Fibroblast of mammary gland (primary cell): ENCODE measurements at regions not wholly inside any gene's neighbourhood (a gene's known extent, or its start where the extent isn't known, plus 50 kb on each side); places are given as distances from the start of the nearest gene placed in this dataset.
"Not testable (repeated sequence)": the region's sequence is repeated elsewhere in the genome, so short reads cannot be mapped to it uniquely, and the experiment has no call there.

Source experiments
- DNase-seq: peaks from one replicate; pipeline ENCODE4 v3.0.0-alpha.2; 2010; ENCODE audit warnings: low read depth
- H3K4me3 ChIP-seq: 2 replicates; pipeline ENCODE4 v1.5.1; 2011; ENCODE audit warnings: low read depth, mild to moderate bottlenecking, low read length, moderate library complexity; ENCODE audit not compliant: control insufficient read depth
- TF ChIP-seq, protein P1 (sequence below): conservative IDR thresholded peaks from 2 replicates; pipeline ENCODE4 v1.5.1; 2011; ENCODE audit warnings: low read depth, low read length, inconsistent platforms; ENCODE audit not compliant: control insufficient read depth, insufficient read depth

DNA sequence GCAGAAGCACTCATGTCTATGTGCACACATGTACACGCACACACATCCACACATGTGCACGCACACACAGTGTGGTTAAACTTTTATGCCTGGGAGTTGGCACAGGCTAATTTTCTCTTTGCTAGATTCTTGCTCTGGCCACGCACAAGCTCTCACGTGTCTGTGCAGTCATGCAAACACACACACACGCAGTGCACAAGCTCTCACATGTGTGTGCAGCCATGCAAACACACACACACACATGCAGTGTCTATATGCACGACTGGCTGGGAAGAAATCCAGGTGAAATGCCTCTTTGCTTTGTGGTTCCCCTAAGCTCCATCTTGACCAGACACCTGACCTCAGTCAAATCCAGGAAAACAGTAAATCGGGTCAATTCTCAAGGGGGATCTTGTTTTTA lies 138.0 kb downstream of the SHOX start:
- DNase-seq = no peak
- no peak overlapping the region for H3K4me3 ChIP-seq
- TF ChIP-seq, protein P1, sequence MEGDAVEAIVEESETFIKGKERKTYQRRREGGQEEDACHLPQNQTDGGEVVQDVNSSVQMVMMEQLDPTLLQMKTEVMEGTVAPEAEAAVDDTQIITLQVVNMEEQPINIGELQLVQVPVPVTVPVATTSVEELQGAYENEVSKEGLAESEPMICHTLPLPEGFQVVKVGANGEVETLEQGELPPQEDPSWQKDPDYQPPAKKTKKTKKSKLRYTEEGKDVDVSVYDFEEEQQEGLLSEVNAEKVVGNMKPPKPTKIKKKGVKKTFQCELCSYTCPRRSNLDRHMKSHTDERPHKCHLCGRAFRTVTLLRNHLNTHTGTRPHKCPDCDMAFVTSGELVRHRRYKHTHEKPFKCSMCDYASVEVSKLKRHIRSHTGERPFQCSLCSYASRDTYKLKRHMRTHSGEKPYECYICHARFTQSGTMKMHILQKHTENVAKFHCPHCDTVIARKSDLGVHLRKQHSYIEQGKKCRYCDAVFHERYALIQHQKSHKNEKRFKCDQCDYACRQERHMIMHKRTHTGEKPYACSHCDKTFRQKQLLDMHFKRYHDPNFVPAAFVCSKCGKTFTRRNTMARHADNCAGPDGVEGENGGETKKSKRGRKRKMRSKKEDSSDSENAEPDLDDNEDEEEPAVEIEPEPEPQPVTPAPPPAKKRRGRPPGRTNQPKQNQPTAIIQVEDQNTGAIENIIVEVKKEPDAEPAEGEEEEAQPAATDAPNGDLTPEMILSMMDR = no peak

DNA sequence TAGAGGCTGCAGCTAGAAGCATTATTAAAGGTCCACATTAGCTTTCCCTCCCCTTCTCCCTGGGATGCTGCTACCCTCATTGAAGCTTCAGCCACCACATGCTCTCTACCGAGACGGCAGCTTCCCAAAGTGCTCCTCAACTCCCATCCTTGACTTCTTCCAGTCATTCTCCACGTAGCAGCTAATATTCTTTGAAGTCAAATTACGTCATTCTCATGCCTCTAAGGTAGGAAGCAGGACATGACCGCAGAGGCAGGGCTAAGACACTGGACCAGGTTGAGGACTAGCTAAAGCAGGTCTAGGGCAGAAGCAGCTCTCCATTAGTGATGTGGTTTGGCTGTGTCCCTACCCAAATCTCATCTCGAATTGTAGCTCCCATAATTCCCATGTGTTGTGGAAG lies 128.3 kb downstream of the SHOX start:
- TF ChIP-seq, protein P1 = no peak
- DNase-seq = no peak
- H3K4me3 ChIP-seq = no peak overlapping the region

DNA sequence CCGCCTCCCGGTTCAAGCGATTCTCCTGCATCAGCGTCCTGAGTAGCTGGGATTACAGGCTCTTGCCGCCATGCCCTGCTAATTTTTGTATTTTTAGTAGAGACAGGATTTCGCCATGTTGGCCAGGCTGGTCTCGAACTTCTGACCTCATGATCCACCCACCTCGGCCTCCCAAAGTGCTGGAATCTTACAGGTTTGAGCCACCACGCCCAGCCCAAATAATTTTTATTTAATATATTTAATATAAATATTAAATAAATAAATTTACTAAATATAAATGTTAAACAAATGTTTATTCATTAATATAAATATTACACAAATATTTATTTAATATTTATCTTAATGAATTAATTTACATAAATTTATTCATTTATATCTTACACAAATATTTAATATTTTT lies 120.2 kb downstream of the SHOX start:
- H3K4me3 ChIP-seq = no peak overlapping the region
- no peak for DNase-seq
- TF ChIP-seq, protein P1 = no peak

DNA sequence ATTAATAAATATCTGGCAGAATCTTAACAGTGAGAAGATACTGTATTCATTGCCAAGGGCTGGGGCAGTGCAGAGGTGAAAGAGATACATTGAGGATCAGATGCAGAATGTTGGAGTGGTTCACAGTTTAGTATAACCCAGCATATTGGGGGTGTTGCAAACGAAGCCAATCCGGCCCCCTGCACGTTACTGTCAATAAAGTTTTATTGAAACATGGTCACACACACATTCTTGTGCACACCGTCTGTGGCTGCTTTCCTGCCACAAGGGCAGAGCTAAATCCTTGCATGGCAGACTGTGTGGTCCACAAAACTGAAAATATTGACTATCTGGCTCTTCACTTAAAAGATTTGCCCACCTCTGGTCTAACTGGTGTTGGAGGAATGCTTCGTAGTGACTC lies 119.7 kb downstream of the SHOX start:
- H3K4me3 ChIP-seq = no peak overlapping the region
- TF ChIP-seq, protein P1 = no peak
- no peak for DNase-seq

DNA sequence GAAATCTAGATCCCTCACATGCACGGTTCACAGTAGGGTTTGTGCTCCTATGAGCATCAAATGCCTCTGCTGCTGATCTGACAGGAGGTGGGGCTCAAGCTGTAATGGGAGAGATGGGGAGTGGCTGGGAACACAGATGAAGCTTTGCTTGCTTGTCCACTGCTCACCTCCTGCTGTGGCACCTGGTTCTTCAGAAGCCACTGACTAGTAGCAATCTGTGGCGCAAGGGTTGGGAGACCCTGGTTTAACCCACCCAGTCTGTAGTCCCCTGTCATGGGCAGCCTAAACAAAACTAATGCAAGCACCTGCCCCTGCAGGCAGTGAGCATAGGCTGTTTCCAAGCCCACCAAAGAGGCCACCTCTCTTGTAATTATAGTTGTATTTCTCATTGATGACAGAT lies 116.6 kb downstream of the SHOX start:
- TF ChIP-seq, protein P1 = no peak
- no peak for DNase-seq
- no peak overlapping the region for H3K4me3 ChIP-seq

DNA sequence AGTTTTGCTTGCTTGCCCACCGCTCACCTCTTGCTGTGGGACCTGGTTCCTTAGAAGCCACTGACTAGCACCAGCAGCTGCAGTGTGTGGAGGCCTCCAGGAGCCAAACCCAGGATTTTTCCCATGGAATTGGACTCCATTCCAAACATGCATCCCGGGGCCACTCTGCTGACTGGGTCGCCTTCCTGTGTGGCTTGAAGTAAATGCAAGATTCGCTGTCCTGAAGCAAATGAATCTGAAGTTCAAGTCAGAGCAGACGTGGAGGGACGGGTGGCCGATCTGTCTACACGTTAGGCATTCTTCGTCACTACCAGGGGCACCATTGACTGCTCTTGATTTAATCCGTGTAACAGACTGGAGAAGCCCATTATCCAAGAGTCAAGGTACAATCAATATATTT lies 109.0 kb downstream of the SHOX start:
- no peak overlapping the region for H3K4me3 ChIP-seq
- TF ChIP-seq, protein P1 = no peak
- no peak for DNase-seq

DNA sequence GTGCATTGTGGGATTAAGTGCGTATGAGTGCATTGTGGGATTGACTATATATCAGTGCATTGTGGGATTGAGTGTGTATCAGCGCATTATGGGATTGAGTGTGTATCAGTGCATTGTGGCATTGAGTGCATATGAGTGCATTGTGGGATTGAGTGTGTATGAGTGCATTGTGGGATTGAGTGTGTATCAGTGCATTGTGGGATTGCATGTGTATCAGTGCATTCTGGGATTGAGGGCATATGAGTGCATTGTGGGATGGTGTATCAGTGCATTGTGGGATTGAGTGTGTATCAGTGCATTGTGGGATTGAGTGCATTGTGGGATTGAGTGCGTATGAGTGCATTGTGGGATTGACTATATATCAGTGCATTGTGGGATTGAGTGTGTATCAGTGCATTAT lies 106.4 kb downstream of the SHOX start:
- H3K4me3 ChIP-seq, DNase-seq: not testable (repeated sequence)

DNA sequence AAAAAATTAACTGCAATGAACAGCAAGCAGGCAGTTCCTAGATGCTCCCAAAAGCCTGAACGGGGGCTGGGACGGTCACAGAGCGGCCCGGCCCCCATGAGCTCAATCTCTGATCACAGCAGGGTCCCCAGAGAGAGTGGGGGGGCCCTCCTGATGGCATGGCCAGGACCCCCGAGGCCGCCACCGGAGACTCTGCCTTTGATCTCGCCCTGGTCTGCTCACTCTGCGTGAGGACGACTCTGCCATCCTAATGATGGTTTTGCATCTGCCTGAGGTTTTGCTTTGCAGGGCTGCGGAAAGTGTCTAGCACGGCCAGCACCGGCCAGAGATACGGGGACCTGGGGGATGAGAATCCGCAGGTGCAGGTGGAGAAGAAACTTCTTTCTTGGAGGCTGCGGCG lies 103.8 kb downstream of the SHOX start:
- no peak overlapping the region for H3K4me3 ChIP-seq
- no peak for DNase-seq
- TF ChIP-seq, protein P1 = no peak
